ENCODE measurements at regions not wholly inside any gene's neighbourhood (a gene's known extent, or its start where the extent isn't known, plus 50 kb on each side); places are given as distances from the start of the nearest gene placed in this dataset.
A peak's percentile ranks its signal among the peaks of the same experiment; 100 is the strongest.

- DNase-seq (ENCODE audit: low read depth), result no peak
These were observed 1096.4 kb downstream of the TBC1D22A start for GRCh38 chr22:47858773-47859306.

DNA sequence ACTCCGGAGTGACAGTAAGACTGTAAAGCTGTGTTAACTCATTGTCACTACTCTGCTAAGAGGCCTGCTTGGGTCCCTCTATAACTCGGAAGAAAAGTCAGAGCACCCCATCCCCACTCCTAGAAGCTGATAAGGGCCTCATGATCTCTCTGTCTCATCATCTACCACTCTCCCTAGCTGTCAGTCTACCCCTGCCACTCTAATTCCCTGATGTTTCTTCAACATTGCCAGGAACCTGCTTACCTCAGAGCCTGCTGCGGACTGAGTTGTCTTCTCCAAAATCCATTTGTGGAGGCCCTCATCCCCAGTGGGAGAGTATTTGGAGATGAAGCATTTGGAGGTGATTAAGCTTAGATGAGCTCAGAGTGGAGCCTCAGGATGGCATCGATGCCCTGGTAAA lies 1092.2 kb downstream of the TBC1D22A start:
- DNase-seq (ENCODE audit: low read depth), result no peak

DNA sequence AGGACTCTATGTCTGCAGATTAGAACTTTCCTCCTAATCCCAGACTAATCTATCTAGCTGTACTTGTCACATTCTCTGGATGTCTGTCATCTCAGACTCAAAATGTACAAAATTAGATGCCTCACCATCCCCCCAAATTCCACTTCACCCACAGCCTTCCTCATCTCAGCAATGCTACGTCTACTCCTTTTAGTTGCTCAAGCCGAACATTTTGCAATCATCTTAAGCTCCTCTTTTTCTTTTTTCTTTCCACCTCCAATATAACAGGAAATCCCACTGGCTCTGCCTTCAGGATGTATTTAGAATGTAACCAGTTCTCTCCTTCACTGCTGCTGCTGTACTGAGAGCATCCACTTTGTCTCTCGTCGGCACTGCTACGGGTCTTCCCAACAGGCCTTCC lies 1091.8 kb downstream of the TBC1D22A start:
- no peak for DNase-seq (ENCODE audit: low read depth)

DNA sequence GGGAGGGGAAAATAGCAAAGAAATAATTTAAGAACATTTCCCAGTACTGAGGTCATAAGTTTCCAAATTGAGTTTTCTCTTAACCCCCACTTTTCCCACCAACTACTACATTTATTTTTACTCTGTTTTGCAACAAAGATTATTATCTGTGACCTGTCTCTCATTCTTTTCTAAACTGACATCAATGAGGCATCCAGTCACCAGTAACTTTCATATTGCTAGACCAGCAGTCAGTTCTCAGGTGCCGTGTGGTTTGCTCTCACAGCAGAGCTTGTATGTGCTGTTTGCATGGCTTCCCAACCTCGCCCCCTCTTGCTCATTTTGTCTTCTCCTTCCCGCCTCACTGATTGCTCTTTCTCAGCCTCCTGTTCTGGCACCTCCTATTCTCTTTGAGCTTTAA lies 1091.3 kb downstream of the TBC1D22A start:
- no peak for DNase-seq (ENCODE audit: low read depth)

DNA sequence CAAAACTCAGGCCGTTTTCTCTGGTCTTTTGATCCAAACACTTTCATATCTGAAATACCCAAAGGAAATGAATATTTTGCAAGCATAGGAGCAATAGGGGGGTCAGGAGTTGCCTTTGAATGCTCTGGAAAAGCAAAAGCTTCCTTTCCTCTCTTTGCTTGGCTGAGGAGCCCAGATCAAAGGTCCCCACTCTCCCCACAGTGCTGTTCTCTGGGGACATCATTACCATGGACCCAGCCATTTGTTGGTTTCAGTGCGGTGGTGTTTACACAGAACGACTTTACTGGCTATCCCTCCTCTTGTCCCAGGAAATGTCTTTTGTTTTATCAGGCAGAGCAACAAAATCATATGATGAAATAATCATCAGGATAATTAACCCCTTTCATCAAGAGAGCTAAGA lies 1089.1 kb downstream of the TBC1D22A start:
- no peak for DNase-seq (ENCODE audit: low read depth)

DNA sequence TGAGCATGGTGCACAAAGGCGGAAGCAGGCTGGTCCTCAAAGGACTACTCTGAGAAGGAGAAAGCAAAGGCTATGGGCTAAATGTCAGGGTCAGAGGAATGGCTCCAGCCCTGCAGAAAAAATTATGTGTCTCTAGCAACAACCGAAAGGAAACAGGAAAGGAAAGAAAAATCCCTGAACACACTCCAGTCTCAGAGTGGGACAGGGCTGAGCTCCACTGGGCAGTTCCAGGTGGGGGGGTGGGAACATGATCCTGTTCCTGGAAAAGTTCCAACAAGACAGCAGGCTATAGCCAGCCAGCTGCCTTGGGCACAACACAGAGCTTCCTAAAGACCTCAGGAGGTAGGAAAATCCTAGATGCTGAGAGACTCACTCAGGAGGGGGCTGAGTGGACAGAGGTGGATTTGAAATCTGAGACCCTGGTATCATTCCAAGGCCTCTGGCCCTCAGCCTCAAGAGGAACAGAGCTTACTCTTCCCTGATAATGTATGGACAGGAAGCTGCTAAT lies 1088.2 kb downstream of the TBC1D22A start:
- DNase-seq (ENCODE audit: low read depth), result no peak

DNA sequence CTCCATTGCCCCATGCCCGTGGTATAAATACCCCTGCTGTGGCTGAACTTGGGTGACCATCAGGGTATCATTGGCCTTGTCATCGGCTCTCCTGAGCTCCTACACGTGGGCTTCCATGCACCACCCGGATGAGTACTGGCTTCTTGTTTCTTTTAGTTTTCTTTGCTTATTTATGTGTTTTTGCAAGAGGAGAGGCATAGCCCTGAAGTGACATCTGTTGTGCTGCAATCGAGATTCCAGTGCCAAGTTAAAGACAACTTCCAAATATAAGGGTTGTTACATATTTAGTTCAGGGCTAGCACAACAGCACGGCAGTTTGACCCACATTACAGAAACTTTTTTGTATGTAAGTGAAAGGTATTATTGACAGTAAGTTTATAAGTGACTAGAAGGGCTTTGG lies 1087.1 kb downstream of the TBC1D22A start:
- no peak for DNase-seq (ENCODE audit: low read depth)

- DNase-seq (ENCODE audit: low read depth), result no peak
These were observed 1085.9 kb downstream of the TBC1D22A start for GRCh38 chr22:47848184-47848920.

GRCh38 chr22:47847131-47847890 lies 1084.9 kb downstream of the TBC1D22A start:
- DNase-seq (ENCODE audit: low read depth), result no peak

GRCh38 chr22:47846206-47846605 lies 1083.8 kb downstream of the TBC1D22A start:
- no peak for DNase-seq (ENCODE audit: low read depth)

GRCh38 chr22:47842119-47842518 lies 1079.7 kb downstream of the TBC1D22A start:
- no peak for DNase-seq (ENCODE audit: low read depth)

- no peak for DNase-seq (ENCODE audit: low read depth)
These were observed 1078.7 kb downstream of the TBC1D22A start for GRCh38 chr22:47841156-47841555.

GRCh38 chr22:47839595-47840227 lies 1077.3 kb downstream of the TBC1D22A start:
- no peak for DNase-seq (ENCODE audit: low read depth)

- DNase-seq (ENCODE audit: low read depth), result no peak
These were observed 1075.3 kb downstream of the TBC1D22A start for GRCh38 chr22:47837703-47838102.

- no peak for DNase-seq (ENCODE audit: low read depth)
These were observed 1074.5 kb downstream of the TBC1D22A start for GRCh38 chr22:47836957-47837356.

GRCh38 chr22:47835726-47836125 lies 1073.3 kb downstream of the TBC1D22A start:
- peak; percentile 22 for DNase-seq (ENCODE audit: low read depth)

DNA sequence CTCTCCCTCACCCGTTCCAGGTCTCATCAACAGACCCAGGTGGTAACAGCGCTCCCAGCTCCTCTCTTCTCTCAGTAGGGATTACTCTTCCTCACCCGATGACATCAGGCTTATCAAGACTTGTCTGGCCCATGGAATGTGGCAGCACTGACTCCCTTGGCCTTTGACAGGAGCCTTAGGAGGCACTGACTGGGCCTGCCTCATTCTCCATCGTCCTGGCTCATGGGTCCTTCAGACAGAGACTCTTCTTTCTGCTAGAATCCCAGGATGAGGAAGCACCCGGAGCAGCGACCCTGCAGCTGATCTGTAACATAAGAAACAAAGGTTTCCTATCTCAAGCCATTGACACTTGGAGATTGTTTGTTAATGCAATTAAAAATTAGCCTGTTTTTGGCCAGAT lies 1063.6 kb downstream of the TBC1D22A start:
- DNase-seq (ENCODE audit: low read depth), result no peak

DNA sequence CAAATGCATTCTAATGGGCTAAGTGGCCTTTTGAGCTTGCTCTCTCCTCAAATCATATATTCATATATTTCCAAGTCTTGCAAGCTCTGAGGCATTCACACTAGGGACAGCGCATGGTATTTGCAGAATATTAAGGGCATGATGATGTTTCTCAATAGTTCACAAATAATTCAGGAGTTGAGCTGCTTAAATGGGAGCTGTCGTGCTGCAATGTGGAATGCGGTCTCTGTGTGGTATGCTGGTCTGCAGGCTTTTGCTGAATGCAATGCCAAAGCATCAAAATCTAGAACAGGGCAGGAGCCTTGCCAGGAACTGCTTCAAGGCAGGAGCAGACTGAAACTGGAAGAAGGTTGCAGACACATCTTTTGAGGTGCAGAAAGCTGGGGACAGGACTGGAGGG lies 1060.0 kb downstream of the TBC1D22A start:
- DNase-seq (ENCODE audit: low read depth), result no peak

- DNase-seq (ENCODE audit: low read depth), result no peak
These were observed 1056.0 kb downstream of the TBC1D22A start for GRCh38 chr22:47818496-47818895.

- DNase-seq (ENCODE audit: low read depth), result no peak
These were observed 1054.9 kb downstream of the TBC1D22A start for GRCh38 chr22:47817380-47817779.

GRCh38 chr22:47816863-47817210 lies 1054.4 kb downstream of the TBC1D22A start:
- no peak for DNase-seq (ENCODE audit: low read depth)

- no peak for DNase-seq (ENCODE audit: low read depth)
These were observed 1053.8 kb downstream of the TBC1D22A start for GRCh38 chr22:47816121-47816862.
